HG03039 (cell line): ENCODE measurements at regions not wholly inside any gene's neighbourhood (a gene's known extent, or its start where the extent isn't known, plus 50 kb on each side); places are given as distances from the start of the nearest gene placed in this dataset.

Experiments used
- ATAC-seq: cut with Tn5 transposase; IDR thresholded peaks from one replicate; pipeline ENCODE4 v1.9.1; 2021; ENCODE audit warnings: mild to moderate bottlenecking, moderate library complexity; ENCODE audit not compliant: unreplicated experiment

DNA sequence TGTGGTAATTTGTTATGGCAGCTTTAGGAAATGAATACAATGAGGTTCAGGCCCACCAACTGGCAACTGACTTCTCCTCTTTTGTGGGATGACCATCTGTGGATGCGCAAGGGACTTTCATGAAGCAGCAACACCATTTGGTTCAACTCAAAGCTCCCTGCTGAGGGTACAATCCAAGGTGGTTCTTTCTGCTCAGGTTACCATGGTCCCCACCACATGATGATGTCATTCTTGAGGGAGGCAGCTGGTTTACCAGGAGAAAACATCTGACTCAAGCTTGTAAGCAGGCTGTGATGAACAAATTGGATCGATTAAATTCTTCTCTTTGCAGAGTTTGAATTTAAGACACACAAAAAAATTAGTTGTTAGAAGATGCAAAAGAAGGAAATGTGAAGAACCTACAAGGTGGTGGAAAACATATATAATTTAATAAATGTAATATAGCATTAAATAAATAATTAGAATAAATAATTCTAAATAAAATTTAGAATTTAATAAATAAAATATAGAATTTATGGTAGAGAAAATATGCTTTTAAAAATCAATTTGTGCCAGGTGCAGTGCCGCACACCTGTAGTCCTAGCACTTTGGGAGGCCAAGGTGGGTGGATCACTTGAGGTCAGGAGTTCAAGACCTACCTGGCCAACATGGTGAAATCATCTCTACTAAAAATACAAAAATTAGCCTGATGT lies 67.6 kb upstream of the ANKFN1 start:
- ATAC-seq: no peak

DNA sequence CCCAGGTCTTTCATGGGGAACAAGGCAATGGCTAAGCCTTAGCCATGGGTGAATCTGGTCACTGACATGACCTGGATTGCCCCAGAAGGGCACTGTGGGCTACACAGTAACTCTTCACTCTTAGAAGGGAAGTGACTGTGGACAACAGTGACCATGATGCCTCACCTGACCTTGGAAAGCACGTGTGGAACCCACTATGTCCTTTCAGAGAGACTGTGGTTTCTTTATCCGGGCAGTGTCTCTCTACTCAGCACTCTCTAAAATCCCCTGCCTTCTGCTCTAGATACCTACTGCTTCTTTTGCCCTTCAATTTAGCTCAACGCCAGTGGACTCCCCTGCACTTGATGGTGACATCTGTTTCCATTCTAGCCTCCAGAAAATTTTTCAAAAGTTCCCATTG lies 66.1 kb upstream of the ANKFN1 start:
- no peak for ATAC-seq

DNA sequence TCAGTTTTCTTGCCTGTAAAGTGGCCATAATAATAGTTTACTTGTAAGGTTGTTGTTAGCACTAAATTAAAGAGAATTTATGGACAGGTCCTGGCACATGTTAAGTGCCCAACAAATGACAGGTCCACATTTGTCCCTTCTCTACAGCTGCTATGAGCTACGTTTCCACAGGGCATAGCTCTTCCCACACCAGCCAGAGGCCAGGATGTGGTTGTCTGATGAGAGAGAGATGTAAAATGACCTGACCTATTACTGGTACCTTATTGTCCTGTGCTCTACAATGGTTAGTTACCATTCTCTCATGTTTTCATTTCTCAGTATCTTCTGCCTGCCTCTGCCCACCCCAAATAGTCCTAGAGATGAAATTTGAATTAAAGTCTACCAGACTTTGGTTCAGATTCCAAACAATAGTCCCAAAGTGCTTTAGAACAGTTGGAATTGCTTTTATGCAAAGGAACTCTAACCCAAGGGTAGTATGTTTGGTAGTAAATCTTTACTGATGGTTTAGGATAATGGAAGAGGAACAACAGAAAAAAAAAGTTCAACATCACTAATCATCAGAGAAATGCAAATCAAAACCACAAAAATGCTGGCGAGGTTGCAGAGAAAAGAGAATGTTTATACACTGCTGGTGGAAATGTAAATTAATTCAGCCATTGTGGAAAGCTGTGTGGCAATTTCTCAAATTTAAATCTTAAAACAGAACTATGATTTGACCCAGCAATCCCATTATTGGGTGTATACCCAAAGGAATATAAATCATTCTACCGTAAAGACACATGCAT lies 57.1 kb upstream of the ANKFN1 start:
- no peak for ATAC-seq

DNA sequence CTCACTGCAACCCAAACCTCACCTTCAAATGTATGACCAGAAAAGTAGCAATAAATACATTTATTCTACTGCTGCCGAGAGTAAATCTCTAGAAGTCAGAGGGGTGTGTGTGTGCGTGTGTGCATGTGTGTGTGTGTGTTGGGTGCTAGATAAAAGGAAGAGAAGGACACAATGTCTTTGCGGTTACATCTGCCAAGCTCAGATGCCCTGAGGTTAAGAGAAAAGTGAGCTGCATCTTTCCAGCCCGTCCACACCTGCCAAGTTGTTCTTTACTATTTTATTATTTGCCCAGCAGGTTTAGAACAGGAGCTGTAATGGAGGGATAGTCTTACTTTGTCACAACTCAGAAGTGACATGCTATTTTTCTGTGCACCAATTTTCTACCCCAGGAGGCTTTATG lies 54.5 kb upstream of the ANKFN1 start:
- ATAC-seq: no peak

DNA sequence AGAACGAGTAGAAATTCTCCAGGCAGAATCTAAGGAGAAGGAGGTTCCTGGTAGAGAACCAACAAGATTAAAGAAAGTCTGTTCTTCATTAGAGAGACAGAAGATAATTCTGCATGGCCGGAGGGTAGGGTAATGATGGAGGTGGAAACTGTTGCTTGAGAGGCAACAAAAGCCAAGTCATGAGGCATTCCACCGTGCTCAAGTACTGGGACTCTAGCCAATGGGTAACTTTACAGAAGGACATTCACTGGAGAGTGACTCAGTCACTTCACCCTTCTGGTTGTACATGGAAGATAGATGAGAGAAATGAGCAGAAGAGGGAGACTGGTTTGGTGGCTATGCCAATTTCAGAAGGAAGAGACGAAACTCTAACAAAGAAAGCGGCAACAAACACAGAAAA lies 53.6 kb upstream of the ANKFN1 start:
- no peak for ATAC-seq
